H1 (cell line): ENCODE measurements at regions not wholly inside any gene's neighbourhood (a gene's known extent, or its start where the extent isn't known, plus 50 kb on each side); places are given as distances from the start of the nearest gene placed in this dataset.

Source experiments
- CTCF ChIA-PET: fragments of 300-600 bp; sonication (Branson Sonifier 250); formaldehyde crosslinking; loops from one replicate; lab custom pipeline; 2021; ENCODE audit not compliant: partially characterized antibody; lab: Charles Lee
- POLR2A ChIA-PET: fragments of 300-600 bp; sonication (Branson Sonifier 250); formaldehyde crosslinking; loops from one replicate; lab custom pipeline; 2021; ENCODE audit warnings: inconsistent platforms; ENCODE audit not compliant: partially characterized antibody; lab: Charles Lee
- DNase-seq, 2 experiments: peaks; one replicate each; pipeline versions ENCODE4 v3.0.0 to v3.0.0-alpha.2; 2010 to 2022; ENCODE audit warnings: low spot score in 2 of 2, low read depth in 1 of 2, mixed read lengths in 1 of 2
- FAIRE-seq: peaks from 2 replicates; lab custom pipeline; 2011; peaks lifted over from hg19 to GRCh38; lab: Jason Lieb, UNC
- H2AFZ ChIP-seq: 2 replicates; pipeline ENCODE4 v1.8.1; 2012; ENCODE audit warnings: low read length, inconsistent platforms
- H2AK5ac ChIP-seq: 2 replicates; pipeline ENCODE4 v1.6.1; 2013; ENCODE audit warnings: low read depth, low read length
- H2BK120ac ChIP-seq: replicated peaks from 2 replicates; pipeline ENCODE3; 2013; ENCODE audit warnings: low read depth, low read length, inconsistent platforms
- H2BK12ac ChIP-seq: 2 replicates; pipeline ENCODE4 v1.6.1; 2013; ENCODE audit warnings: low read depth, low read length
- H2BK15ac ChIP-seq: 2 replicates; pipeline ENCODE4 v1.6.1; 2013; ENCODE audit warnings: low read length
- H2BK20ac ChIP-seq: 2 replicates; pipeline ENCODE4 v1.6.1; 2013; ENCODE audit warnings: low read length
- H2BK5ac ChIP-seq: 2 replicates; pipeline ENCODE4 v1.6.1; 2013; ENCODE audit warnings: low read depth, low read length
- H3K14ac ChIP-seq: 2 replicates; pipeline ENCODE4 v1.6.1; 2013; ENCODE audit warnings: inconsistent platforms; ENCODE audit not compliant: insufficient read length
- H3K18ac ChIP-seq: 2 replicates; pipeline ENCODE4 v1.6.1; 2013; ENCODE audit warnings: low read length; ENCODE audit errors: extremely low read depth
- H3K23ac ChIP-seq: 2 replicates; pipeline ENCODE4 v1.6.1; 2013; ENCODE audit warnings: inconsistent platforms; ENCODE audit not compliant: insufficient read length
- H3K23me2 ChIP-seq: 2 replicates; pipeline ENCODE4 v1.6.1; 2013; ENCODE audit warnings: low read depth, low read length
- H3K27ac ChIP-seq: 2 replicates; pipeline ENCODE4 v1.6.1; 2011; ENCODE audit warnings: low read depth, low read length, inconsistent platforms
- H3K27me3 ChIP-seq, 4 experiments: replicated peaks in 1 of 4; 1 replicate in 1 of 4; 2 replicates in 3 of 4; pipeline versions ENCODE4 v1.6.1 to v1.8.1; 2011 to 2013; ENCODE audit warnings: low read length in 3 of 4, mild to moderate bottlenecking in 3 of 4, inconsistent platforms in 2 of 4, mixed read lengths in 2 of 4, moderate library complexity in 1 of 4; ENCODE audit not compliant: control insufficient read depth in 3 of 4, insufficient read depth in 3 of 4; ENCODE audit errors: extremely low read depth in 1 of 4
- H3K36me3 ChIP-seq, 4 experiments: 2 replicates each; pipeline versions ENCODE4 v1.6.1 to v1.8.1; 2011 to 2013; ENCODE audit warnings: mild to moderate bottlenecking in 4 of 4, low read length in 3 of 4, moderate library complexity in 2 of 4, control low read depth in 1 of 4, inconsistent platforms in 1 of 4; ENCODE audit not compliant: insufficient read depth in 4 of 4, control insufficient read depth in 2 of 4
- H3K4ac ChIP-seq: replicated peaks from 2 replicates; pipeline ENCODE3; 2013; ENCODE audit warnings: low read length, low read depth, mixed read lengths, inconsistent platforms; ENCODE audit not compliant: insufficient read length
- H3K4me1 ChIP-seq, 4 experiments: replicated peaks in 1 of 4; 1 replicate in 1 of 4; 2 replicates in 3 of 4; pipeline versions ENCODE4 v1.6.1 to v1.8.1; 2011 to 2013; ENCODE audit warnings: low read length in 3 of 4, inconsistent platforms in 2 of 4, mixed read lengths in 1 of 4; ENCODE audit not compliant: insufficient read depth in 4 of 4, control insufficient read depth in 3 of 4
- H3K4me2 ChIP-seq, 2 experiments: 2 replicates each; pipeline versions ENCODE4 v1.6.1 to v1.8.1; 2011 to 2013; ENCODE audit warnings: low read depth in 2 of 2, low read length in 2 of 2, control low read depth in 1 of 2, inconsistent platforms in 1 of 2, mild to moderate bottlenecking in 1 of 2; ENCODE audit not compliant: insufficient read depth in 1 of 2
- H3K4me3 ChIP-seq, 4 experiments: fragments of 200-600, 300-600 bp in 1 of 4; sonication (generic), shearing (Covaris generic), sonication (Bioruptor Twin) in 1 of 4; 2 replicates each; pipeline versions ENCODE4 v1.5.1 to v1.8.1; 2011 to 2016; ENCODE audit warnings: low read length in 4 of 4, low read depth in 3 of 4, control low read depth in 2 of 4, inconsistent platforms in 2 of 4, mild to moderate bottlenecking in 2 of 4, mixed read lengths in 1 of 4, moderate library complexity in 1 of 4; ENCODE audit not compliant: insufficient read depth in 2 of 4; ENCODE audit errors: extremely low read depth in 1 of 4
- H3K56ac ChIP-seq: replicated peaks from 2 replicates; pipeline ENCODE3; 2013; ENCODE audit warnings: low read depth, mild to moderate bottlenecking, mixed read lengths, low read length, inconsistent platforms; ENCODE audit not compliant: insufficient read length
- H3K79me1 ChIP-seq: 2 replicates; pipeline ENCODE4 v1.6.1; 2013; ENCODE audit warnings: low read depth, low read length, control low read depth
- H3K79me2 ChIP-seq, 2 experiments: 2 replicates each; pipeline versions ENCODE4 v1.6.1 to v1.8.1; 2012 to 2013; ENCODE audit warnings: low read length in 2 of 2, mild to moderate bottlenecking in 2 of 2, inconsistent platforms in 1 of 2; ENCODE audit not compliant: insufficient read depth in 2 of 2, control insufficient read depth in 1 of 2
- H3K9ac ChIP-seq, 4 experiments: replicated peaks in 1 of 4; 1 replicate in 1 of 4; 2 replicates in 3 of 4; pipeline versions ENCODE4 v1.6.1 to v1.8.1; 2011 to 2013; ENCODE audit warnings: low read depth in 3 of 4, low read length in 3 of 4, control low read depth in 2 of 4, mild to moderate bottlenecking in 2 of 4, moderate library complexity in 2 of 4, inconsistent platforms in 1 of 4; ENCODE audit errors: extremely low read depth in 1 of 4
- H3K9me3 ChIP-seq, 2 experiments: 2 replicates each; pipeline versions ENCODE4 v1.6.1 to v1.8.1; 2012 to 2013; ENCODE audit warnings: mild to moderate bottlenecking in 2 of 2, moderate library complexity in 2 of 2, control low read depth in 1 of 2, inconsistent platforms in 1 of 2, low read depth in 1 of 2, low read length in 1 of 2, mixed read lengths in 1 of 2; ENCODE audit not compliant: insufficient read depth in 2 of 2
- H4K20me1 ChIP-seq, 2 experiments: replicated peaks in 1 of 2; 2 replicates each; pipeline versions ENCODE3 to v1.8.1; 2011 to 2013; ENCODE audit warnings: inconsistent platforms in 2 of 2, low read length in 2 of 2, mild to moderate bottlenecking in 1 of 2; ENCODE audit not compliant: insufficient read depth in 2 of 2, control insufficient read depth in 1 of 2
- H4K5ac ChIP-seq: 2 replicates; pipeline ENCODE4 v1.6.1; 2013; ENCODE audit warnings: low read length, low read depth, mixed read lengths, inconsistent platforms; ENCODE audit not compliant: insufficient read length
- H4K8ac ChIP-seq: 2 replicates; pipeline ENCODE4 v1.8.0; 2013; ENCODE audit warnings: mild to moderate bottlenecking, moderate library complexity, low read length, inconsistent platforms; ENCODE audit not compliant: insufficient read depth; ENCODE audit errors: extremely low read depth
- H4K91ac ChIP-seq: replicated peaks from 2 replicates; pipeline ENCODE3; 2013; ENCODE audit warnings: low read length, mixed read lengths, inconsistent platforms; ENCODE audit not compliant: insufficient read length
- CBX8 ChIP-seq: fragments of 300-800, 300-1000 bp; sonication (generic); IDR thresholded peaks from 2 replicates; pipeline ENCODE4 v1.7.1; 2016; ENCODE audit warnings: low read depth, low read length, borderline replicate concordance
- CREB1 ChIP-seq: IDR thresholded peaks from 2 replicates; pipeline ENCODE4 v1.6.1; 2012; ENCODE audit warnings: inconsistent platforms
- KDM5A ChIP-seq: fragments of 200-600 bp; IDR thresholded peaks from 2 replicates; pipeline ENCODE4 v1.7.1; 2012; ENCODE audit warnings: mild to moderate bottlenecking, low read length, inconsistent platforms, mixed read lengths
- NRF1 ChIP-seq: IDR thresholded peaks from 2 replicates; pipeline ENCODE4 v1.6.1; 2011; ENCODE audit warnings: mild to moderate bottlenecking, low read depth, low read length, improper control_type of control experiment
- PHF8 ChIP-seq: fragments of 200-600 bp; sonication (generic); conservative IDR thresholded peaks from 2 replicates; pipeline ENCODE4 v1.7.1; 2012; ENCODE audit warnings: low read depth, mild to moderate bottlenecking, inconsistent platforms, low read length, moderate library complexity
- POLR2AphosphoS5 ChIP-seq: IDR thresholded peaks from 2 replicates; pipeline ENCODE4 v1.6.1; 2011; ENCODE audit warnings: low read depth, low read length
- SIRT6 ChIP-seq: IDR thresholded peaks from one replicate; pipeline ENCODE4 v1.7.1; 2012; ENCODE audit warnings: low read length, inconsistent platforms
- SUZ12 ChIP-seq: fragments of 200-600 bp; sonication (generic); IDR thresholded peaks from 2 replicates; pipeline ENCODE4 v1.6.1; 2012; ENCODE audit warnings: mild to moderate bottlenecking, inconsistent platforms, low read length, moderate library complexity, mixed read lengths
- TAF7 ChIP-seq: optimal IDR thresholded peaks from 2 replicates; pipeline ENCODE3; 2011; ENCODE audit warnings: low read depth, mild to moderate bottlenecking, inconsistent platforms, low read length, moderate library complexity, borderline replicate concordance
- TBP ChIP-seq: IDR thresholded peaks from 2 replicates; pipeline ENCODE4 v1.6.1; 2011; ENCODE audit warnings: low read depth, low read length, improper control_type of control experiment
- TCF12 ChIP-seq: IDR thresholded peaks from 2 replicates; pipeline ENCODE4 v1.6.1; 2011; ENCODE audit warnings: low read depth, mild to moderate bottlenecking, low read length
- USF2 ChIP-seq: IDR thresholded peaks from 2 replicates; pipeline ENCODE4 v1.6.1; 2011; ENCODE audit warnings: low read length, improper control_type of control experiment
- WGBS, 2 experiments: shearing (Covaris generic) in 1 of 2; methylation state at CpG; one replicate each; pipeline versions ENCODE4 v1.1.6 to v1.1.7; 2013 to 2015; ENCODE audit warnings: low lambda C conversion rate in 2 of 2, mixed read lengths in 2 of 2, inconsistent platforms in 1 of 2, low coverage in 1 of 2, missing lambda C conversion rate in 1 of 2; ENCODE audit not compliant: insufficient replicate concordance in 2 of 2, insufficient coverage in 1 of 2, insufficient read length in 1 of 2; ENCODE audit errors: extremely low coverage in 1 of 2, missing lambda C conversion rate in 1 of 2; 5-methylcytosine and 5-hydroxymethylcytosine counted together
- TF ChIP-seq, protein P1 (sequence below): IDR thresholded peaks from 2 replicates; pipeline ENCODE4 v1.6.1; 2012; ENCODE audit warnings: inconsistent platforms
- TF ChIP-seq, protein P2 (sequence below): IDR thresholded peaks from 2 replicates; pipeline ENCODE4 v1.6.1; 2012; ENCODE audit warnings: inconsistent platforms

- Histone ChIP-seq H3K56ac (no peak overlapping the region), H2AFZ (no peak overlapping the region), H3K4me1 (peaks cover 0 to 16% (median 3%) of the 10 kb centered on the region in 4 experiments; a peak in 5 of 7 replicates), H4K91ac (no peak overlapping the region), H2AK5ac (no peak overlapping the region), H2BK120ac (no peak overlapping the region), H3K79me2 (no peaks in the 10 kb centered on the region), H3K9ac (no peak overlapping the region), H3K79me1 (no peaks in the 10 kb centered on the region), H3K27me3 (no peaks in the 10 kb centered on the region), H3K27ac (no peak overlapping the region), H3K4ac (no peak overlapping the region), H4K5ac (no peak overlapping the region), H3K9me3 (peaks cover 0 to under 1% of the 10 kb centered on the region in 2 experiments; a peak in 1 of 4 replicates), H3K14ac (no peak overlapping the region), H2BK12ac (no peak overlapping the region), H2BK20ac (no peak overlapping the region), H2BK15ac (no peak overlapping the region), H3K36me3 (no peaks in the 10 kb centered on the region), H3K23me2 (no peaks in the 10 kb centered on the region), H4K8ac (no peak overlapping the region), H3K18ac (no peak overlapping the region), H3K4me2 (no peak overlapping the region), H3K23ac (no peak overlapping the region), H4K20me1 (no peaks in the 10 kb centered on the region), H3K4me3 (no peak overlapping the region), H2BK5ac (no peak overlapping the region)
- CTCF ChIA-PET: no interaction called here
- 91% methylated on average over 3 of the region's 3 CpGs; no CpG with 5 or more reads in 1 of the 2 experiments for WGBS, 2 experiments
- FAIRE-seq (no peak), DNase-seq (no peak)
- POLR2A ChIA-PET: no interaction called here
- TF ChIP-seq USF2: no peak
- TF ChIP-seq SIRT6: no peak
- no peak for TF ChIP-seq CBX8
- no peak for TF ChIP-seq TBP
- no peak for TF ChIP-seq POLR2AphosphoS5
- no peak for TF ChIP-seq NRF1
- TF ChIP-seq, protein P1, sequence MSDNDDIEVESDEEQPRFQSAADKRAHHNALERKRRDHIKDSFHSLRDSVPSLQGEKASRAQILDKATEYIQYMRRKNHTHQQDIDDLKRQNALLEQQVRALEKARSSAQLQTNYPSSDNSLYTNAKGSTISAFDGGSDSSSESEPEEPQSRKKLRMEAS: no peak
- no peak for TF ChIP-seq CREB1
- no peak for TF ChIP-seq SUZ12
- no peak for TF ChIP-seq TAF7
- TF ChIP-seq TCF12: no peak
- TF ChIP-seq, protein P2, sequence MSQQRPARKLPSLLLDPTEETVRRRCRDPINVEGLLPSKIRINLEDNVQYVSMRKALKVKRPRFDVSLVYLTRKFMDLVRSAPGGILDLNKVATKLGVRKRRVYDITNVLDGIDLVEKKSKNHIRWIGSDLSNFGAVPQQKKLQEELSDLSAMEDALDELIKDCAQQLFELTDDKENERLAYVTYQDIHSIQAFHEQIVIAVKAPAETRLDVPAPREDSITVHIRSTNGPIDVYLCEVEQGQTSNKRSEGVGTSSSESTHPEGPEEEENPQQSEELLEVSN: no peak
- no peak for TF ChIP-seq KDM5A
- no peak for TF ChIP-seq PHF8
These were observed 184.2 kb upstream of the RALGAPA2 start for GRCh38 chr20:20896606-20897005.
